K562 (cell line): ENCODE measurements at regions not wholly inside any gene's neighbourhood (a gene's known extent, or its start where the extent isn't known, plus 50 kb on each side); places are given as distances from the start of the nearest gene placed in this dataset.

ENCODE experiments used
- BRCA1 ChIP-seq, 2 experiments: fragments of 450-650 bp in 1 of 2; sonication (generic) in 1 of 2; formaldehyde crosslinking in 1 of 2; IDR thresholded peaks; 2 replicates each; pipeline versions ENCODE4 v1.5.0 to v1.6.1; 2017 to 2020; ENCODE audit warnings: mild to moderate bottlenecking in 1 of 2, missing genetic modification reagents in 1 of 2
- CHD2 ChIP-seq: IDR thresholded peaks from 2 replicates; pipeline ENCODE4 v1.6.1; 2011; ENCODE audit warnings: low read depth, low read length
- CTCF ChIP-seq, 3 experiments: IDR thresholded peaks in 2 of 3; conservative IDR thresholded peaks in 1 of 3; 2 replicates each; pipeline ENCODE4 v1.5.1; 2011 to 2012; ENCODE audit warnings: low read length in 3 of 3, mild to moderate bottlenecking in 3 of 3, control low read depth in 2 of 3, improper control_type of control experiment in 1 of 3, inconsistent platforms in 1 of 3, low read depth in 1 of 3, mixed read lengths in 1 of 3, moderate library complexity in 1 of 3; ENCODE audit not compliant: insufficient read depth in 2 of 3
- E2F1 ChIP-seq: sonication (generic); formaldehyde crosslinking; IDR thresholded peaks from 2 replicates; pipeline ENCODE4 v1.8.1; 2023; ENCODE audit warnings: mild to moderate bottlenecking, missing genetic modification reagents, moderate library complexity
- NR2C2 ChIP-seq, 2 experiments: fragments of 200-800 bp in 1 of 2; sonication (Bioruptor generic) in 1 of 2; sonication (generic) in 1 of 2; formaldehyde crosslinking in 1 of 2; IDR thresholded peaks; 2 replicates each; pipeline versions ENCODE4 v1.6.1 to v1.8.0; 2016 to 2022; ENCODE audit warnings: mild to moderate bottlenecking in 1 of 2, missing compliant biosample characterization in 1 of 2, missing genetic modification characterization in 1 of 2, missing genetic modification reagents in 1 of 2
- PREB ChIP-seq: sonication (generic); formaldehyde crosslinking; IDR thresholded peaks from 2 replicates; pipeline ENCODE4 v1.8.1; 2023; ENCODE audit warnings: mild to moderate bottlenecking, missing genetic modification reagents
- TAF1 ChIP-seq: IDR thresholded peaks from 2 replicates; pipeline ENCODE4 v1.6.1; 2011; ENCODE audit warnings: mild to moderate bottlenecking, low read length, moderate library complexity; ENCODE audit not compliant: insufficient read depth, control insufficient read depth, severe bottlenecking; ENCODE audit errors: extremely low read depth
- ZNF263 ChIP-seq: sonication (generic); formaldehyde crosslinking; IDR thresholded peaks from 2 replicates; pipeline ENCODE4 v1.8.0; 2022; ENCODE audit warnings: mild to moderate bottlenecking, missing genetic modification reagents, borderline replicate concordance
- TF ChIP-seq, protein P1 (sequence below), 2 experiments: fragments of 450-650 bp in 1 of 2; sonication (generic) in 1 of 2; formaldehyde crosslinking in 1 of 2; IDR thresholded peaks; 2 replicates each; pipeline versions ENCODE4 v1.7.1 to v1.9.0; 2016 to 2022; ENCODE audit warnings: inconsistent platforms in 1 of 2, mild to moderate bottlenecking in 1 of 2, missing genetic modification reagents in 1 of 2
- TF ChIP-seq, protein P2 (sequence below): fragments of 450-650 bp; IDR thresholded peaks from 2 replicates; pipeline ENCODE4 v1.6.1; 2017; ENCODE audit warnings: antibody characterized with exemption, mild to moderate bottlenecking
- TF ChIP-seq, protein P3 (sequence below): IDR thresholded peaks from 2 replicates; pipeline ENCODE4 v1.6.1; 2014; ENCODE audit warnings: antibody characterized with exemption

DNA sequence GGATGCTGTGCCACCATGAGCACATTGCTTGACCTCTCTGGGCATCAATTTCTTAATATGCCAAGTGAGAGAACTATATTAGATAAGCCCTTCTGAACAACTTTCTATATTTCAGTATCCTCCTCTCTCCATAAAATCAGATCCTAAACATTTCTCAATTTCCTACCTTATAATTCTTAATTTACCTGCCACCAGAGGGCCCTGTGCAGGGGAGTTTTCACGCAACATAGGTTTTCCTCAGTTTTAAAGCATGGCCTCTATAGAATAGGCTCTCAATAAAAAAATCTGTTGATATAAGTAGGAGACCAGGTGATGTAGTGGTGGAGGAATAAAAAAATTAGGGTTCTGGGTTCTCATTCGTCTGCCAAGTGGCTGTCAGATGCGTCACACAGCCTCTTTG is 83.7 kb upstream of the DBX1 start:
- TF ChIP-seq TAF1 (no peak), CTCF (IDR thresholded peaks at IDR 0.05 in 2 of 3, conservative IDR thresholded peaks at IDR 0.05 in 1 of 3; ENCODE audit: insufficient read depth in 2 of 3, low read depth in 1 of 3, low read length in 3 of 3) (peak; percentile 30 to 52 (median 48); a peak in 5 of 6 replicates), ZNF263 (no peak), CHD2 (no peak), BRCA1 (IDR thresholded peaks at IDR 0.05) (no peak), BRCA1 (CRISPR knock-in tag; IDR thresholded peaks at IDR 0.05) (no peak), PREB (CRISPR knock-in tag) (no peak), E2F1 (no peak), NR2C2 (CRISPR knock-in tag; IDR thresholded peaks at IDR 0.05) (no peak), NR2C2 (tag; IDR thresholded peaks at IDR 0.05) (no peak)
- TF ChIP-seq, protein P1, sequence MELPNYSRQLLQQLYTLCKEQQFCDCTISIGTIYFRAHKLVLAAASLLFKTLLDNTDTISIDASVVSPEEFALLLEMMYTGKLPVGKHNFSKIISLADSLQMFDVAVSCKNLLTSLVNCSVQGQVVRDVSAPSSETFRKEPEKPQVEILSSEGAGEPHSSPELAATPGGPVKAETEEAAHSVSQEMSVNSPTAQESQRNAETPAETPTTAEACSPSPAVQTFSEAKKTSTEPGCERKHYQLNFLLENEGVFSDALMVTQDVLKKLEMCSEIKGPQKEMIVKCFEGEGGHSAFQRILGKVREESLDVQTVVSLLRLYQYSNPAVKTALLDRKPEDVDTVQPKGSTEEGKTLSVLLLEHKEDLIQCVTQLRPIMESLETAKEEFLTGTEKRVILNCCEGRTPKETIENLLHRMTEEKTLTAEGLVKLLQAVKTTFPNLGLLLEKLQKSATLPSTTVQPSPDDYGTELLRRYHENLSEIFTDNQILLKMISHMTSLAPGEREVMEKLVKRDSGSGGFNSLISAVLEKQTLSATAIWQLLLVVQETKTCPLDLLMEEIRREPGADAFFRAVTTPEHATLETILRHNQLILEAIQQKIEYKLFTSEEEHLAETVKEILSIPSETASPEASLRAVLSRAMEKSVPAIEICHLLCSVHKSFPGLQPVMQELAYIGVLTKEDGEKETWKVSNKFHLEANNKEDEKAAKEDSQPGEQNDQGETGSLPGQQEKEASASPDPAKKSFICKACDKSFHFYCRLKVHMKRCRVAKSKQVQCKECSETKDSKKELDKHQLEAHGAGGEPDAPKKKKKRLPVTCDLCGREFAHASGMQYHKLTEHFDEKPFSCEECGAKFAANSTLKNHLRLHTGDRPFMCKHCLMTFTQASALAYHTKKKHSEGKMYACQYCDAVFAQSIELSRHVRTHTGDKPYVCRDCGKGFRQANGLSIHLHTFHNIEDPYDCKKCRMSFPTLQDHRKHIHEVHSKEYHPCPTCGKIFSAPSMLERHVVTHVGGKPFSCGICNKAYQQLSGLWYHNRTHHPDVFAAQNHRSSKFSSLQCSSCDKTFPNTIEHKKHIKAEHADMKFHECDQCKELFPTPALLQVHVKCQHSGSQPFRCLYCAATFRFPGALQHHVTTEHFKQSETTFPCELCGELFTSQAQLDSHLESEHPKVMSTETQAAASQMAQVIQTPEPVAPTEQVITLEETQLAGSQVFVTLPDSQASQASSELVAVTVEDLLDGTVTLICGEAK (IDR thresholded peaks at IDR 0.05) = no peak
- TF ChIP-seq, protein P1 (CRISPR knock-in tag; IDR thresholded peaks at IDR 0.05) = no peak
- TF ChIP-seq, protein P2, sequence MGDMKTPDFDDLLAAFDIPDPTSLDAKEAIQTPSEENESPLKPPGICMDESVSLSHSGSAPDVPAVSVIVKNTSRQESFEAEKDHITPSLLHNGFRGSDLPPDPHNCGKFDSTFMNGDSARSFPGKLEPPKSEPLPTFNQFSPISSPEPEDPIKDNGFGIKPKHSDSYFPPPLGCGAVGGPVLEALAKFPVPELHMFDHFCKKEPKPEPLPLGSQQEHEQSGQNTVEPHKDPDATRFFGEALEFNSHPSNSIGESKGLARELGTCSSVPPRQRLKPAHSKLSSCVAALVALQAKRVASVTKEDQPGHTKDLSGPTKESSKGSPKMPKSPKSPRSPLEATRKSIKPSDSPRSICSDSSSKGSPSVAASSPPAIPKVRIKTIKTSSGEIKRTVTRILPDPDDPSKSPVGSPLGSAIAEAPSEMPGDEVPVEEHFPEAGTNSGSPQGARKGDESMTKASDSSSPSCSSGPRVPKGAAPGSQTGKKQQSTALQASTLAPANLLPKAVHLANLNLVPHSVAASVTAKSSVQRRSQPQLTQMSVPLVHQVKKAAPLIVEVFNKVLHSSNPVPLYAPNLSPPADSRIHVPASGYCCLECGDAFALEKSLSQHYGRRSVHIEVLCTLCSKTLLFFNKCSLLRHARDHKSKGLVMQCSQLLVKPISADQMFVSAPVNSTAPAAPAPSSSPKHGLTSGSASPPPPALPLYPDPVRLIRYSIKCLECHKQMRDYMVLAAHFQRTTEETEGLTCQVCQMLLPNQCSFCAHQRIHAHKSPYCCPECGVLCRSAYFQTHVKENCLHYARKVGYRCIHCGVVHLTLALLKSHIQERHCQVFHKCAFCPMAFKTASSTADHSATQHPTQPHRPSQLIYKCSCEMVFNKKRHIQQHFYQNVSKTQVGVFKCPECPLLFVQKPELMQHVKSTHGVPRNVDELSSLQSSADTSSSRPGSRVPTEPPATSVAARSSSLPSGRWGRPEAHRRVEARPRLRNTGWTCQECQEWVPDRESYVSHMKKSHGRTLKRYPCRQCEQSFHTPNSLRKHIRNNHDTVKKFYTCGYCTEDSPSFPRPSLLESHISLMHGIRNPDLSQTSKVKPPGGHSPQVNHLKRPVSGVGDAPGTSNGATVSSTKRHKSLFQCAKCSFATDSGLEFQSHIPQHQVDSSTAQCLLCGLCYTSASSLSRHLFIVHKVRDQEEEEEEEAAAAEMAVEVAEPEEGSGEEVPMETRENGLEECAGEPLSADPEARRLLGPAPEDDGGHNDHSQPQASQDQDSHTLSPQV = no peak
- TF ChIP-seq, protein P3, sequence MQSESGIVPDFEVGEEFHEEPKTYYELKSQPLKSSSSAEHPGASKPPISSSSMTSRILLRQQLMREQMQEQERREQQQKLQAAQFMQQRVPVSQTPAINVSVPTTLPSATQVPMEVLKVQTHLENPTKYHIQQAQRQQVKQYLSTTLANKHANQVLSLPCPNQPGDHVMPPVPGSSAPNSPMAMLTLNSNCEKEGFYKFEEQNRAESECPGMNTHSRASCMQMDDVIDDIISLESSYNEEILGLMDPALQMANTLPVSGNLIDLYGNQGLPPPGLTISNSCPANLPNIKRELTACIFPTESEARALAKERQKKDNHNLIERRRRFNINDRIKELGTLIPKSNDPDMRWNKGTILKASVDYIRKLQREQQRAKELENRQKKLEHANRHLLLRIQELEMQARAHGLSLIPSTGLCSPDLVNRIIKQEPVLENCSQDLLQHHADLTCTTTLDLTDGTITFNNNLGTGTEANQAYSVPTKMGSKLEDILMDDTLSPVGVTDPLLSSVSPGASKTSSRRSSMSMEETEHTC = no peak
